ENCODE measurements at regions not wholly inside any gene's neighbourhood (a gene's known extent, or its start where the extent isn't known, plus 50 kb on each side); places are given as distances from the start of the nearest gene placed in this dataset.
"Not testable (repeated sequence)": the region's sequence is repeated elsewhere in the genome, so short reads cannot be mapped to it uniquely, and the experiment has no call there.

DNA sequence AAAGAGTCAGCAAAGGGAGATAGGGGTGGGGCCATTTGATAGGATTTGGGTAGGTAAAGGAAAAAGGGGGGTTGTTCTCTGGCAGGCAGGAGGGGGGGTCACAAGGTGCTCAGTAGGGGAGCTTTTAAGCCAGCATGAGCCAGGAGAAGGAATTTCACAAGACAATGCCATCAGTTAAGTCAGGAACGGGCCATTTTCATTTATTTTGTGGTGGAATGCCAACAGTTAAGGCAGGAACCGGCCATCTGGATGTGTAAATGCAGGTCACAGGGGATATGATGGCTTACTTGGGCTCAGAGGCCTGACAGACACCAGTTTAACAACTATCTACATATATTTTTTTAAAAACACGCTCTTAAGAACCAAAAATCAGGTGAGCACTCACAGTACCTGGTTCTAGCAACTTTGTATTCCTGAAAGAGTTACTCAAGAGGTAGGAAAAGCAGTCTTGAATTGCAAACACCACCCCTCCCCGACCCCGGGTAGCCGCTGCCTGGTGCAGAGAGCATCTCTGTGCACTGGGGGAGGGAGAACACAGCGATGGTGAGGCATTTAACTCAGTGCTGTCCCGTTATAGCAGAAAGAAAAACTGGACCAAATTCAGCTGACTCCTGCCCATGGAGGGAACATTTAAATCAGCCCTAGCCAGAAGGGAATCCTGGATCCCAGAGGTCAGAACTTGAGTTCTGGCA, 414.5 kb upstream of the KLHL29 start:
- no peak for DNase-seq

DNA sequence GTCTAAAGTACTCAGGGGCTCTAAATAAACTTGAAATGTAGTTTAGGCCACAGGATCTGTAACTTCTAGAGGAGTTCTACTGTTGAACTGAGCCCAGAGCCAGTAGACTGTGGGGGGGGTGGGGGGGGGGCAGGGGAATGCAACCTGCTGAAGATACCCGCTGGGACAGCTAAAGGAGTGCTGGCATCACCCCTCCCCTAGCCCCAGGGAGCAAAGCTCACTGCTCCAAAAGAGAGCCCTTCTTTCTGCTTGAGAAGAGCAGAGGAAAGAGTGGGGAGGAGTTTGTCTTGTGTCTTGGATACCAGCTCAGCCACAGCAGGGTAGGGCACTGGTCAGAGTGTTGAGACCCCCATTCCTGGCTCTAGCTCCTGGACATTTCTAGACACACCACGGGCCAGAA, 414.0 kb upstream of the KLHL29 start:
- DNase-seq: no peak

- DNase-seq: no peak
Measured at GRCh38 chr2:22981785-22982184, 403.2 kb upstream of the KLHL29 start.

GRCh38 chr2:22984152-22984551, 400.8 kb upstream of the KLHL29 start:
- DNase-seq: not testable (repeated sequence)

- peak in 1 of 3 donors; percentile 69 for DNase-seq
Measured at GRCh38 chr2:22990246-22990645, 394.7 kb upstream of the KLHL29 start.

DNA sequence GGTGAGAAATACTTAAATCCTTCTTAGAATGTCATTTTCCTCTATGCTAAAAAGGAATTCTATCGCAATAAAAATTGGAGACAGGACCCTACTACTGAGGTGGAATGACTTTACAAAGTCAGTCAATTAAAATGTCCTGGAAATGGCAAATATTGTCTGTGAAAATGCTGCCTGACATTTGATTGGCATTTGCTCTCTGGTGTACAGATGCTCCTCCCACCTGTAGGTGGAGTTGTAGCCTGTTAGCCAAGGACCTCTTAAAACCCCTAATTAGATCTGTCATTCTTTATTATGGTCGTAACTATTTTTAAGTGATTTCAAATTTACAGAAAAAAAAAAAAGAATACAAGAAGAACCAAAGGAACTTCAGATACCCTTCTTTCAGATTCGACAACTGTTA, 393.1 kb upstream of the KLHL29 start:
- no peak for DNase-seq

DNA sequence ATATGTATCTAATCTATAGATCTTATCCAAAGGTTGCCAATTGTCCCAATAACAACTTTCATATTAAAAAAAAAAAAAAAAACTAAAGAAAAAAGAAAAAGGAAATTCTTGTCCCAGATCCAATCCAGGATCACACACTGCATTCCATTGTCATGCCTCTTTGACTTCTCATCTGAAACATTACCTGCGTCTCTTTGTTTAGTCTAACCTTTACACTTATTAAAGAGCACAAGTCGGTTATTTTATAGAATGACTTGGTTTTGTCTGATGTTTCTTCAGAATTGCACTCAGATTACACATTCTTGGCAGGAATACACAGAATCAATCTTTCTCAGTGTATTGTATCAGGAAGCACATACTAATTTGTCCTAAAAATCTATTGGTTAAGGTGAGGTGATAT, 392.5 kb upstream of the KLHL29 start:
- DNase-seq: no peak

DNA sequence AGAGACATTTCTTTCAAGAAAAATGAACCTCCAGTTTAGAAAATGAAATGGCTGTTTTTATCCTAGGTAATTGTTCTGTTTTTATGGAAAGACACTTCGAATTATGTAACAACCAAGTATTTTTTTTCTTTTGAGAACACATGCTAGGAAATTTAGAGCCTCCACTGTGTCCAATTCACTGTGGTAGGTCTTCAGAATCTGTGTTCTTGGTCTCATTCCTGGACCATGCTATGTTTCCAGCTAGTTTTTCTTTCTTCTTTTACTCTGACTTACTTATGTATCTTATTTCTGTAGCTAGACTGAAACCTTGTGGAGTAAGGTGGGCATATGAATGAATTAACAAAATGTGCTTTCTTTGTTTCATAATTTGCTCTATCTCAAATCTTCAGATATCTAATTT, 391.7 kb upstream of the KLHL29 start:
- DNase-seq: peak in 1 of 3 donors; percentile 62

DNA sequence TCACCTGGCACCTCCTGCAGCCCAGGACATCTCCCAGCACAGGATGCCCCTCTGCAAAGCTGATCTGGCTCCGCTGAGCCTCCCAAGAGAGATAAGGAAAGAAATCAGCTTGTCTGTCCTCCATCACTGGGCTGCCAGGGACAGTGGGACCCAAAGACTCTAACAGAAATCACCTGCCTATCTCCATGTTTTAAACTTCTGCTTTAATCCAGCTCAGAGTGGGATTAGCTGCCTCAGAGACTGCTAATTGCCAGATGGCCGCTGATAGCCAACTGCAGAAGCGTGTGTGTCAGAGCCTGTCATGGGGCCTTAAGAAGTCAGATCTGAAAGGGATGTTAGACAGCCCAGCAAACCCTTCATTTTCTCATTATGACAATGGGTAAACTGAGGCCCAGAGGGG, 389.4 kb upstream of the KLHL29 start:
- no peak for DNase-seq

DNA sequence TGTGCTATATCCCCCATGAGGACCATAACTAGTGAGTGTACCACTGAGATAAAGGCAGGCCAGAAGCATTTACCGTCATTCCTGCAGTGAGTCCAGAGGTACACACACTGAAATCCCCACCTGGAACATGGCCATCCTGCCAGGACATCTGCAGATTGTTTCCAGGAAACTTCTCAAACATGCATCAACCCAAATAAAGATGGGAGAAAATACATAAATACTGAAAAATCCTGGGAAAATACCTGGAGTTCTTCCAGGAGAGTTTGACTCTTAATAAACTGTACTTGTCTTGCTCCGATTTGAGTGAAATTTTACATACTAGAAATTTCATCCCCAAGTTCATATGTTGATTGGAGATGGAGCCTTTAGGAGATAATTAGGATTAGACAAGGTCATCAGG, 388.1 kb upstream of the KLHL29 start:
- peak in 1 of 3 donors; percentile 55 for DNase-seq

DNA sequence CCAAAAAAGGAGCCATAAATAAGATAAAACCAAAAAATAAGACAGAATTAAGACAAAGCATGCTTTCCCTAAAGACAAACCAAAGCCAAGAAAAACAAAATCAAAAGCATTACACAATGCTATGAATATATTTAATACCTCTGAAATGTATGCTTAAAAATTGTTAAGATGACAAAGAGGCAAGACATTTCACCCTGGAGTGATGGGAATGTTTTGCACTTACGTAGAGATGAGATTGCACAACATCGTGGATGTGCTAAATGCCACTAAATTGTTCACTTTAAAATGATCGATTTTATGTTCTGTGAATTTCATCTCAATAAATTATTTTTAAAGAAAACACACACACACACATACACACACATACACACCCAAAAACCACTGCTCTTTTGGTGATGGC, 386.6 kb upstream of the KLHL29 start:
- peak in 1 of 3 donors; percentile 55 for DNase-seq

GRCh38 chr2:22999951-23000350, 385.0 kb upstream of the KLHL29 start:
- no peak for DNase-seq

DNA sequence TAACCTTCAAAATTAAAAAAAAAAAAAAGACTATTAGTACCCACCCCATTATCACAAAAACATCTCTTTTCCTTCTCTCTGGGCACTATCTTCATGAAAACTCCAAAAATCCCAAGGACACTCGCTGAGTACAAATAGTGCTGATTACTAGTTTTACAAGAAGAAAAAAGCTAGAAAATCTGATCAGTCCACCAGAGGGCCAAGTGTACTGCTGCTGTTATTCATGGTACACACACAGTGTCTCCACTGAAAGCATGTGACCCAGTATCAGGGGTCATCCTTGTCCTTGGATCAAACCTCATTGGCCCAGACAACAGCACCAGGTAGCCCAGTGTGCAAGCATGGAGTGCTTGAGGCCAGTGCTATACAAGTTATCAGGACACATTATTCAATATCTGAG, 382.7 kb upstream of the KLHL29 start:
- peak in 1 of 3 donors; percentile 16 for DNase-seq

DNA sequence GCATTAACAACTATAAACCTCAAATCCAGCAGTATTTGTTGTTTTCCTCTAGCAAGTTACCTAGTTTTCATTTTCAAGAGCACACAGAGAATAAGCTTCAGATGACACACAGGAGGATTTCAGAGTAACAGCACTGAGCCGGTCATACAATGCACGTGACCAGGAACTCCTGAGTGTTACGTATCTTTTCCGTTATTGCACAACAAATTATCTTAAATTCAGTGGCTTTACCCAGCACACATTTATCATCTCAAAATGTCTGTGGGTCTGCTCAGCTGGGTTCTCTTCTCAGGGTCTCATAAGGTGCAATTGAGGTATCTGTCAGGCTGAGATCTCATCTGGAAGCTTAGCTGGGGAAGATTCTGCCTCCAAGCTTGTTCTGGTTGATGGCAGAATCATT, 379.5 kb upstream of the KLHL29 start:
- no peak for DNase-seq

DNA sequence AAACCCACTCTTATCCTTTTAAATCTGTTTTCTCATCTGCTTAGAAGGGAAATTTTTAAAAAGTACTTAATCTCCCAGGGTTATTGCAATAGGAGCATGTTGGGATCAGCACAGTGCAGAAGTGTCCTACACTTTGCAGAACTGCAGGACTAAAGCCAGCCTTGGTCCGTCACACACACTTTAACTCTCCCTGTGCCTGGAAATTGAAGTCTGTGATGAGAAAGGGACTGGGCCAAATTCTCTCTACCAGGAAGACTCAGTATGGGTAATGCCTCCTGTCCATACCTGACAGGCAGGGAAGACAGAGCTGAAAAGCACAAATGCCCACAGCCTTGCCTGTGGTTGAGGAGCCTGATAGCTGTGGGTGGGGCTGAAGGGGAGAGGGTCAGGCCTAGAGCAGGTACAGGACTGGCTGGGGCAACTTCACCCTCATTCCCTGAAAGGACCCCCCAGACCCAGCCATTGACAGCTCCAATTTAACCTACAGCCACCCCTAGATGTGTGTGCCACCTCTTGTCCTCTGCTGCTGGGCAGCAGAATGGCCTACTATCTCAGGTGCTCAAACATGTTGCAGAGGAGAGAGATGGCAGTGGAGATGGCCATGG, 377.2 kb upstream of the KLHL29 start:
- DNase-seq: peak in 1 of 3 donors; percentile 36

- DNase-seq: peak in 2 of 3 donors; percentile 66 to 84
Measured at GRCh38 chr2:23008440-23008839, 376.5 kb upstream of the KLHL29 start.

GRCh38 chr2:23008951-23009350, 376.0 kb upstream of the KLHL29 start:
- no peak for DNase-seq

GRCh38 chr2:23009545-23010149, 375.3 kb upstream of the KLHL29 start:
- peak; percentile 89 to 96 (median 93) for DNase-seq

DNA sequence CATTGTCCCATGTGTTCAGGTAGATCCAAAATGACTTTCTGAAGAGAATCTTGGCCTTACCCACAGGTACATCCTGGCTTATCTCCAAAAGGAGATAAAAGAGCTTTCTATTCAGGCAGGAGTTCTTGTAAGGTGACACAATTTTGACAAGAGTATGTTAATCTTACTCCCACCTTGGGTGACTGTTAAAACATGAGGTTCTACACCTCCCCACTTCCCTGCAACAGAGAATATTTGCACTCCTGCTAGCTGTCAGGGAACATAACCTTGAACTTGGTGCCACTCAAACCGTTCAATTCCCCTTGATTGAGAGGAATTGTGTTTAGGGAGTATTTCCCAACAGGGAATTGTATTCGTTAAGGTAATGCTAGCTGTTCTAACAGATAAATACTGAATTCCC, 372.5 kb upstream of the KLHL29 start:
- DNase-seq: no peak

DNA sequence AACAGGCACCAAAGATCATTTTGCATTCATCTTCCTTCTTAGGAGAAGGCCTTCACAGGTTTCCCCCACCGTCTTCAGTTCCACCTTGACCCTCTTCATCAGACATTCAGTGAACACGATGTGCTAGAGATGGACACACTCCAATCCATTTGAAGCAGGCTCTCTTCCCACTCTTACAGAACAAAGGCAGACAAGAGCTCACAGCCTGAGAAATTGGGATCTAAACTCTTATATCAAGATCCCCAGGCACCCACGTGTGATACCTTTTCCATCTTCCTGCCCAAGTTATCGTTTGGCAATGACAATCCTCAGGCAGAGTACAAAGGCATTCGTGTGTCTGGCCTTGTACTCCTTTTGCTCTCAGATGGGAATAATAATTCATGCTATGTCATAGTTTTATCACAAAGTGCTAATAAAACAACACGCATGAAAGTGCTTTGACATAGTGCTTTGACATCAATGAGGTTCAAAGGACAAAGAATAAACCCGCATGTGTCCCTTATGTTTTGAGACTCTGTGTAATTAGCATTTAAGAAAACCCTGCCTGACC, 369.3 kb upstream of the KLHL29 start:
- no peak for DNase-seq

- DNase-seq: no peak
Measured at GRCh38 chr2:23019476-23019875, 365.5 kb upstream of the KLHL29 start.

DNA sequence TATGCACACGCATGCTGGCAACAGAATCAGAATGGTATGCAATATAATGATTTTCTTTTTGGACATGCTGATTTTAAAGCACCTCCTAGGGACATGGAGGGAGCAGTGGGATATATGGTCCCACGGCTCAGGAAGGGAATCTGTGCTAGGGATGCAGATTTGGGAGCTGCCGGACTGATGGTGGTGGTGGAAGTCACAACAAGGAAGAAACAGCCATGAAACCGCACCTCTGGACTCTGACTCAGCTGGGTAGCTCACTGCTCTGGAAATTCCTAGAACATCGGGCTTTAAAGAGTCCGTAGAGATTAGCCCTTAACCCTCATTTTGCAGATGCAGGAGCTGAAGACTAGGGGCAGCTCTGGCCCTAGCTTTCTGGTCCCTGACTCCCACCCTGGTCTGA, 364.3 kb upstream of the KLHL29 start:
- DNase-seq: no peak

All from muscle of back (tissue), 3 donors.